ENCODE measurements at regions not wholly inside any gene's neighbourhood (a gene's known extent, or its start where the extent isn't known, plus 50 kb on each side); places are given as distances from the start of the nearest gene placed in this dataset.

DNA sequence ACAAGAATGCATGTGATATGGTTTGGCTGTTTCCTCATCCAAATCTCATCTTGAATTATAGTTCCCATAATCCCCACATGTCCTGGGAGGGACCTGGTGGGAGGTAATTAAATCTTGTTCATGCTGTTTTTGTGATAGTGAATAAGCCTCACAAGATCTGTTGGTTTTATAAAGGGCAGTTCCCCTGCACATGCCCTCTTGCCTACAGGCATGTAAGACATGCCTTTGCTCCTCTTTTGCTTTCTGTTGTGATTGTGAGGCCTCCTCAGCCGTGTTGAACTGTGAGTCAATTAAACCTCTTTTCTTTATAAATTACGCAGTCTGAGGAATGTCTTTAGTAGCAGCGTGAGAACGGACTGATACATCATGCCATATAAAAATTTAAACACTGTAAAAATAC, 1537.0 kb downstream of the OTOL1 start:
- Histone ChIP-seq H3K27ac (no peak overlapping the region), H3K27me3 (no peaks in the 10 kb centered on the region), H3K36me3 (no peaks in the 10 kb centered on the region), H3K4me3 (no peak overlapping the region), H3K4me1 (no peaks in the 10 kb centered on the region), H3K9me3 (no peaks in the 10 kb centered on the region)
- ATAC-seq (no peak), DNase-seq (no peak)
- 43% methylated on average over 4 of the region's 4 CpGs for whole genome bisulfite sequencing (ENCODE audit: insufficient coverage, low coverage, low lambda C conversion rate, missing lambda C conversion rate)
- TF ChIP-seq, protein P1, sequence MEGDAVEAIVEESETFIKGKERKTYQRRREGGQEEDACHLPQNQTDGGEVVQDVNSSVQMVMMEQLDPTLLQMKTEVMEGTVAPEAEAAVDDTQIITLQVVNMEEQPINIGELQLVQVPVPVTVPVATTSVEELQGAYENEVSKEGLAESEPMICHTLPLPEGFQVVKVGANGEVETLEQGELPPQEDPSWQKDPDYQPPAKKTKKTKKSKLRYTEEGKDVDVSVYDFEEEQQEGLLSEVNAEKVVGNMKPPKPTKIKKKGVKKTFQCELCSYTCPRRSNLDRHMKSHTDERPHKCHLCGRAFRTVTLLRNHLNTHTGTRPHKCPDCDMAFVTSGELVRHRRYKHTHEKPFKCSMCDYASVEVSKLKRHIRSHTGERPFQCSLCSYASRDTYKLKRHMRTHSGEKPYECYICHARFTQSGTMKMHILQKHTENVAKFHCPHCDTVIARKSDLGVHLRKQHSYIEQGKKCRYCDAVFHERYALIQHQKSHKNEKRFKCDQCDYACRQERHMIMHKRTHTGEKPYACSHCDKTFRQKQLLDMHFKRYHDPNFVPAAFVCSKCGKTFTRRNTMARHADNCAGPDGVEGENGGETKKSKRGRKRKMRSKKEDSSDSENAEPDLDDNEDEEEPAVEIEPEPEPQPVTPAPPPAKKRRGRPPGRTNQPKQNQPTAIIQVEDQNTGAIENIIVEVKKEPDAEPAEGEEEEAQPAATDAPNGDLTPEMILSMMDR (IDR thresholded peaks at IDR 0.05) = no peak
- no peak for TF ChIP-seq POLR2A (IDR thresholded peaks at IDR 0.05)
- intact Hi-C loops (cut with DNase I) = no loop called here

DNA sequence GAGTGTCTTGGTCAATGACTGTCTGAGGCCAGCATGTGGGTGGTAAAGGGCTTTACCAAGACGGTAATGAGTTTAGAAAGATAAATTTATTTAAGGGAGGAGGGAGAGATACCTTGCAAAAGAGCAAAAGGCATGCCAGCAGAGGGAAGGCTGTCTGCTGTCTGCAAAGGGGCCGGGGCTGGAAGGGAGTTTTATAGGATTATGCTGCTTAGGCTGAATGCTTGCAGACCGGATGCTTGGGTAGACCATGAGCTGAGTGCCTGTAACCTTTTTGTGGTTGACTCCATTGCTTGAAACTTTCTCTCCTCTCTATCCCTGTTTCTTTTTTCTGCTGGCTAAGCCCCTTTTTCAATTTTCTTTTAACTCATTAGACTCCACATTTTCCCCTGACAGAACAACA, 1543.0 kb downstream of the OTOL1 start:
- Histone ChIP-seq H3K9me3 (no peaks in the 10 kb centered on the region), H3K27me3 (no peaks in the 10 kb centered on the region), H3K27ac (no peak overlapping the region), H3K36me3 (no peaks in the 10 kb centered on the region), H3K4me1 (no peaks in the 10 kb centered on the region), H3K4me3 (no peak overlapping the region)
- WGBS (ENCODE audit: insufficient coverage, low coverage, low lambda C conversion rate, missing lambda C conversion rate) = 37% methylated on average over 3 of the region's 3 CpGs
- DNase-seq (no peak), ATAC-seq (no peak)
- intact Hi-C loops (cut with DNase I) = no loop called here
- TF ChIP-seq POLR2A (IDR thresholded peaks at IDR 0.05) = no peak
- TF ChIP-seq, protein P1 (IDR thresholded peaks at IDR 0.05) = no peak

DNA sequence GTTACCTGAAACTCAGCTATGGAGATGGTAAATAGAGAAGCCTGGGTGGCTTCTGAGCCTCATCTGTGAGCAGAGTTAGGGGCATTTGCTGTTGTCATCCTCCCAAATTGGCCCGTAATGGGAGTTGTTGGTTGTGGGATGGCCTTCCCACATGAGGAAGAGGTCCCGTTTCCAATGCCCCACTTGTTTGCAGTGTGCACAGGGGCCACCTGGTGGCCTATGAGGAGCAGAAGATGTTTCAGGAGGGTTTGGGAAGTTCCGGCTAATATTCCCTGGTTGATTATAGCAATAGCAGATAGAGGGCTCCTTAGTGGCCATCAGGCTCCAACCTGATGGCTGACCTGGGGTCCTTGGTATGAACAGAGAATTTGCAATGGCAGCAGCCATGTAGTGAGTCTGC, 1546.5 kb downstream of the OTOL1 start:
- Histone ChIP-seq H3K27me3 (no peaks in the 10 kb centered on the region), H3K9me3 (no peaks in the 10 kb centered on the region), H3K27ac (no peak overlapping the region), H3K4me3 (no peak overlapping the region), H3K36me3 (no peaks in the 10 kb centered on the region), H3K4me1 (no peaks in the 10 kb centered on the region)
- ATAC-seq (peak in 1 of 4 donors; percentile 28), DNase-seq (no peak)
- 0% methylated on average over 2 of the region's 3 CpGs for WGBS (ENCODE audit: insufficient coverage, low coverage, low lambda C conversion rate, missing lambda C conversion rate)
- intact Hi-C loops (cut with DNase I) = no loop called here
- TF ChIP-seq POLR2A (IDR thresholded peaks at IDR 0.05) = no peak
- TF ChIP-seq, protein P1 (IDR thresholded peaks at IDR 0.05) = peak in 2 of 4 donors; percentile 6 to 10

DNA sequence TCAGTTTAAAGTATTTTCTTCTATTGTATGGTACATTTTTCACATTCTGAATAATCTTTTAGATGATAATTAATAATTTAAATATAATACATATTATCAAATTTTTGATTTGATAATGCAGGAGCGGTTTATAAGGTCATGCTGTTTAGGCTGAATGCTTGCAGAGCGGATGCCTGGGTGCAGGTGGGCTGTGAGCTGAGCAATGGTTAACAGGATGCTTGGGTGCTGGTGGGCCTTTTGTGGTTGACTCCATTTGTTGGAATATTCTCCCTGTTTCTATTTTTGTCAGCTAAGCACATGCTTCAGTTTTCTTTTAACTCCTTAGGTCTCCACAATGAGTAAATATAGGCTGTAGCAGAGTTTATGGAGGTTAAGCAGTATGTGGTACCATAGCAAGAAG, 1549.3 kb downstream of the OTOL1 start:
- WGBS (ENCODE audit: insufficient coverage, low coverage, low lambda C conversion rate, missing lambda C conversion rate) = 54% methylated on average over 2 of the region's 2 CpGs
- no peak for TF ChIP-seq POLR2A (IDR thresholded peaks at IDR 0.05)
- TF ChIP-seq, protein P1 (IDR thresholded peaks at IDR 0.05) = no peak
- intact Hi-C loops (cut with DNase I) = no loop called here
- DNase-seq (no peak), ATAC-seq (no peak)
- H3K4me1 ChIP-seq = no peaks in the 10 kb centered on the region
- no peak overlapping the region for H3K4me3 ChIP-seq
- H3K27me3 ChIP-seq = no peaks in the 10 kb centered on the region
- H3K9me3 ChIP-seq = no peaks in the 10 kb centered on the region
- H3K27ac ChIP-seq = no peak overlapping the region
- no peaks in the 10 kb centered on the region for H3K36me3 ChIP-seq

DNA sequence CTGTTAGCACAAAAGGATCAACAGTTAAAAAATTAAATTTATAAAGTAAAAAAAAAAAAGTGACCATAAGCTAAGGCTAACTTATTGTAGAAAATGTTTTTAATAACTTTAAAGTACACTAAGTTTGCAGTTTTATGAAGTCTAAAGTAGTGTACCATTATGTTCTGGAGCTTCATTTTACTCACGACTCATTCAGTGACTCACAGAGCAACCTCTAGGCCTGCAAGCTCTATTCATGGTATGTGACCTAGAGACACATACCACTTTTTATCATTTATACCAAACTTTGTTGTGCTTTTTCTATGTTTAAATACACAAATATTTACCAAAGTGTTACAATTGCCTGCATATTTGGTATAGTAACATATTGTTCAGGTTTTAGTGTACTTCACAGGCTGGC, 1552.3 kb downstream of the OTOL1 start:
- TF ChIP-seq, protein P1 (IDR thresholded peaks at IDR 0.05) = no peak
- TF ChIP-seq POLR2A (IDR thresholded peaks at IDR 0.05) = no peak
- ATAC-seq = no peak
- WGBS (ENCODE audit: insufficient coverage, low coverage, low lambda C conversion rate, missing lambda C conversion rate) = no CpG with 5 or more reads among the region's 1 CpG
- H3K9me3 ChIP-seq = no peaks in the 10 kb centered on the region
- intact Hi-C loops (cut with DNase I) = no loop called here
- no peak overlapping the region for H3K27ac ChIP-seq
- no peak overlapping the region for H3K4me3 ChIP-seq
- H3K4me1 ChIP-seq = no peaks in the 10 kb centered on the region
- H3K27me3 ChIP-seq = no peaks in the 10 kb centered on the region
- DNase-seq = no peak
- no peaks in the 10 kb centered on the region for H3K36me3 ChIP-seq
